Uterus (tissue), 2 donors: ENCODE measurements at regions not wholly inside any gene's neighbourhood (a gene's known extent, or its start where the extent isn't known, plus 50 kb on each side); places are given as distances from the start of the nearest gene placed in this dataset.

ENCODE experiments used
- POLR2A ChIP-seq, 2 donors: fragments of 450-650 bp; IDR thresholded peaks; one replicate each; pipeline ENCODE4 v1.6.1; 2016; ENCODE audit warnings: antibody characterized with exemption in 2 of 2, mild to moderate bottlenecking in 1 of 2, moderate library complexity in 1 of 2
- TF ChIP-seq, protein P1 (sequence below), 4 experiments: fragments of 200-600 bp in 2 of 4; fragments of 450-650 bp in 2 of 4; sonication (generic) in 2 of 4; IDR thresholded peaks; one replicate each; pipeline ENCODE4 v1.5.1; 2016 to 2019; ENCODE audit warnings: antibody characterized with exemption in 4 of 4, mild to moderate bottlenecking in 2 of 4, moderate library complexity in 1 of 4

DNA sequence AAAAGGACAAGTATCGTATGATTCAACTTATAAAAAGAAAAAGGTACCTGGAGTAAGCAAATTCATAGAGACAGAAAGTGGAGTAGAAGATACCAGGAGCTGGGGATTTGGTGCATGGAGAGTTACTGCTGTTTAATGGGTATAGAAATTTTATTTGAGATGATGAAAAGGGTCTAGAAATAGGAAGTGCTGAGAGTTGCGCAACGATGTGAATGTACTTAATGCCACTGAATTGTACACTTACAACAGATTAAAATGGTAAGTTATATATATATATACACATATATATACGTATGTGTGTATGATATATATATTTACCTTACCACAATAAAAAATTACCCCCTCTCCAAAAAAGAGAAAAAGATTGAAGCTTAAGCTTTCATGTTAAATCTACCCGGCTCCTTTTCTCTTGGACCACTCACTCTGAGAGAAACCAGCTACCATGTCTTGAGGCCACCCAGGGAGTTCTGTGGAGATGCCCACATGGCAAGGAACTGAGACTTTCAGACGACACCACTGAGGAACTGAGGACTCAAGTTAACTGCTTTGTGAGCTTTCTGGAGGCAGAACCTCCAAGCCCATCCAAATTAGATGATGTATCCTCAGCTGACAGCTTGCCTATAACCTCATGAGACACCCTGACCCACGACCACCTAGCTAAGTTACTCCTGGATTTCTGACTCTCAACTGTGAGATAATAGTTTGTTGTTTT is 130.0 kb upstream of the BTG1 start:
- TF ChIP-seq, protein P1, sequence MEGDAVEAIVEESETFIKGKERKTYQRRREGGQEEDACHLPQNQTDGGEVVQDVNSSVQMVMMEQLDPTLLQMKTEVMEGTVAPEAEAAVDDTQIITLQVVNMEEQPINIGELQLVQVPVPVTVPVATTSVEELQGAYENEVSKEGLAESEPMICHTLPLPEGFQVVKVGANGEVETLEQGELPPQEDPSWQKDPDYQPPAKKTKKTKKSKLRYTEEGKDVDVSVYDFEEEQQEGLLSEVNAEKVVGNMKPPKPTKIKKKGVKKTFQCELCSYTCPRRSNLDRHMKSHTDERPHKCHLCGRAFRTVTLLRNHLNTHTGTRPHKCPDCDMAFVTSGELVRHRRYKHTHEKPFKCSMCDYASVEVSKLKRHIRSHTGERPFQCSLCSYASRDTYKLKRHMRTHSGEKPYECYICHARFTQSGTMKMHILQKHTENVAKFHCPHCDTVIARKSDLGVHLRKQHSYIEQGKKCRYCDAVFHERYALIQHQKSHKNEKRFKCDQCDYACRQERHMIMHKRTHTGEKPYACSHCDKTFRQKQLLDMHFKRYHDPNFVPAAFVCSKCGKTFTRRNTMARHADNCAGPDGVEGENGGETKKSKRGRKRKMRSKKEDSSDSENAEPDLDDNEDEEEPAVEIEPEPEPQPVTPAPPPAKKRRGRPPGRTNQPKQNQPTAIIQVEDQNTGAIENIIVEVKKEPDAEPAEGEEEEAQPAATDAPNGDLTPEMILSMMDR (IDR thresholded peaks at IDR 0.05) = no peak
- TF ChIP-seq POLR2A (IDR thresholded peaks at IDR 0.05) = no peak
